ENCODE measurements at regions not wholly inside any gene's neighbourhood (a gene's known extent, or its start where the extent isn't known, plus 50 kb on each side); places are given as distances from the start of the nearest gene placed in this dataset.

DNA sequence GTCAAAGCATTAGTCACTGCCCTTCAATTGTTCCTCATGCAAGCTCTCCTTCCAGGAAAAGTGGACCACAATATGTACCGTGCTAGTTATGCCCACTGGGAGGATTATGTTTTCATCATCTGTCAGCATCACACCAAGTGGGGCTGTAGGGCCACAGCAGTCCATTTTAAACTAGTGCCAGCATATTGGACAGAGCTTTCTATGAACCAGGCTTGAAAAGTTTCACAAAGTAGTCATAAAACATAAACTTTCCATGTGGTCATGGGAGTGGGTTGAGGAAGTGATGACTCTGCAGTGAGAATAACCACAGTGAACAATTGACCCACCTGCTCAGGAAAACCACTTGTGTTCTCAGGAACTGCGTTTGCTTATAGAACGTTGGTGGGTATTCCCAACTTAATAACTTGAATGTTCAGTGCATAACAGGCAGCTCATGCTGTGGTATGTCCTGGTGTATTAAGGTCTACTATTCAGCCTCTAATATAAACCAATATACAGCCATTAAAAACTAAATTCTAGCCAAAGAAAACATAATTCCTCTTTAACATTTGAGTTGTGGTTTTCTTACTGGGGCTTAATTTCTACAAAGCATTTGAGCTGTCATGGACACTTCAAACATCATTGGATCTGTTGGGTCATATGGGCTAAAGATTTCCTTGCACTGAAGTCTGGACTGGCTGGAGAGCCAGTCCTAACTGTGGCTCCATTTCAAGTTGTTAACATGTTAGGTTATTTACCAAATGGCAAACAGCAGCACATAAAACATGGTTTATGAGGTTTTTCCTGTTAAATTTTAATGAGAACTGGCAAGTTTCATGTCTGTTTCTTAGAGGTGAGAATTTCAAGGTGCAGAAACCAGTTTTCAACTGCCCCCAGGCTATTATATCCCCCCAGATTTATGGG is 274.1 kb downstream of the OTOL1 start (continued):
- TF ChIP-seq, protein P1, sequence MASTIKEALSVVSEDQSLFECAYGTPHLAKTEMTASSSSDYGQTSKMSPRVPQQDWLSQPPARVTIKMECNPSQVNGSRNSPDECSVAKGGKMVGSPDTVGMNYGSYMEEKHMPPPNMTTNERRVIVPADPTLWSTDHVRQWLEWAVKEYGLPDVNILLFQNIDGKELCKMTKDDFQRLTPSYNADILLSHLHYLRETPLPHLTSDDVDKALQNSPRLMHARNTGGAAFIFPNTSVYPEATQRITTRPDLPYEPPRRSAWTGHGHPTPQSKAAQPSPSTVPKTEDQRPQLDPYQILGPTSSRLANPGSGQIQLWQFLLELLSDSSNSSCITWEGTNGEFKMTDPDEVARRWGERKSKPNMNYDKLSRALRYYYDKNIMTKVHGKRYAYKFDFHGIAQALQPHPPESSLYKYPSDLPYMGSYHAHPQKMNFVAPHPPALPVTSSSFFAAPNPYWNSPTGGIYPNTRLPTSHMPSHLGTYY (CRISPR knock-in tag; IDR thresholded peaks at IDR 0.05) = no peak
- no peak for TF ChIP-seq STAT6 (CRISPR knock-in tag; conservative IDR thresholded peaks at IDR 0.05; ENCODE audit: low read depth)

GRCh38 chr3:161781381-161781780 is 284.8 kb downstream of the OTOL1 start:
- CTCF ChIA-PET = no interaction called here
- peaks cover 13% of the 10 kb centered on the region for H3K4me1 Mint-ChIP-seq
- no peak overlapping the region for H3K4me3 Mint-ChIP-seq
- H3K27me3 Mint-ChIP-seq (ENCODE audit: low read depth) = no peaks in the 10 kb centered on the region
- no peak overlapping the region for H3K27ac Mint-ChIP-seq
- DNase-seq (ENCODE audit: low spot score) (no peak), ATAC-seq (no peak)
- POLR2A ChIA-PET = no interaction called here
- peaks cover 33% of the 10 kb centered on the region for H3K9me3 Mint-ChIP-seq
- peaks cover 25% of the 10 kb centered on the region for H3K36me3 Mint-ChIP-seq
- TF ChIP-seq OVOL2 (CRISPR knock-in tag; IDR thresholded peaks at IDR 0.05; ENCODE audit: borderline replicate concordance) (no peak), PRRX2 (CRISPR knock-in tag; IDR thresholded peaks at IDR 0.05) (no peak), STAT6 (CRISPR knock-in tag; conservative IDR thresholded peaks at IDR 0.05; ENCODE audit: low read depth) (no peak)

- Mint-ChIP-seq H3K9me3 (peaks cover 6% of the 10 kb centered on the region), H3K36me3 (no peaks in the 10 kb centered on the region), H3K27ac (no peak overlapping the region), H3K27me3 (ENCODE audit: low read depth) (no peaks in the 10 kb centered on the region), H3K4me3 (no peak overlapping the region), H3K4me1 (peaks cover 16% of the 10 kb centered on the region)
- no peak for ATAC-seq
- DNase-seq (ENCODE audit: low spot score) = no peak
- CTCF ChIA-PET = interaction anchor here (0.6 kb wide), 1 partner anchor 389 kb away, joined by 3 read pairs; no protein-coding TSS in a partner anchor
- TF ChIP-seq ZNF138 (CRISPR knock-in tag; conservative IDR thresholded peaks at IDR 0.05) = no peak
- no peak for TF ChIP-seq KAT7 (CRISPR knock-in tag; IDR thresholded peaks at IDR 0.05; ENCODE audit: borderline replicate concordance)
- TF ChIP-seq RORB (CRISPR knock-in tag; IDR thresholded peaks at IDR 0.05) = no peak
- TF ChIP-seq JAZF1 (CRISPR knock-in tag; IDR thresholded peaks at IDR 0.05) = no peak
- TF ChIP-seq NR1H2 (CRISPR knock-in tag; IDR thresholded peaks at IDR 0.05) = no peak
- no peak for TF ChIP-seq FOXP4 (CRISPR knock-in tag; IDR thresholded peaks at IDR 0.05)
- TF ChIP-seq, protein P2, sequence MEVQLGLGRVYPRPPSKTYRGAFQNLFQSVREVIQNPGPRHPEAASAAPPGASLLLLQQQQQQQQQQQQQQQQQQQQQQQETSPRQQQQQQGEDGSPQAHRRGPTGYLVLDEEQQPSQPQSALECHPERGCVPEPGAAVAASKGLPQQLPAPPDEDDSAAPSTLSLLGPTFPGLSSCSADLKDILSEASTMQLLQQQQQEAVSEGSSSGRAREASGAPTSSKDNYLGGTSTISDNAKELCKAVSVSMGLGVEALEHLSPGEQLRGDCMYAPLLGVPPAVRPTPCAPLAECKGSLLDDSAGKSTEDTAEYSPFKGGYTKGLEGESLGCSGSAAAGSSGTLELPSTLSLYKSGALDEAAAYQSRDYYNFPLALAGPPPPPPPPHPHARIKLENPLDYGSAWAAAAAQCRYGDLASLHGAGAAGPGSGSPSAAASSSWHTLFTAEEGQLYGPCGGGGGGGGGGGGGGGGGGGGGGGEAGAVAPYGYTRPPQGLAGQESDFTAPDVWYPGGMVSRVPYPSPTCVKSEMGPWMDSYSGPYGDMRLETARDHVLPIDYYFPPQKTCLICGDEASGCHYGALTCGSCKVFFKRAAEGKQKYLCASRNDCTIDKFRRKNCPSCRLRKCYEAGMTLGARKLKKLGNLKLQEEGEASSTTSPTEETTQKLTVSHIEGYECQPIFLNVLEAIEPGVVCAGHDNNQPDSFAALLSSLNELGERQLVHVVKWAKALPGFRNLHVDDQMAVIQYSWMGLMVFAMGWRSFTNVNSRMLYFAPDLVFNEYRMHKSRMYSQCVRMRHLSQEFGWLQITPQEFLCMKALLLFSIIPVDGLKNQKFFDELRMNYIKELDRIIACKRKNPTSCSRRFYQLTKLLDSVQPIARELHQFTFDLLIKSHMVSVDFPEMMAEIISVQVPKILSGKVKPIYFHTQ (CRISPR knock-in tag; IDR thresholded peaks at IDR 0.05) = no peak
- POLR2A ChIA-PET = no interaction called here
Observed at GRCh38 chr3:161793194-161793930, 296.8 kb downstream of the OTOL1 start.

All from WTC11 (cell line).